ENCODE measurements at regions not wholly inside any gene's neighbourhood (a gene's known extent, or its start where the extent isn't known, plus 50 kb on each side); places are given as distances from the start of the nearest gene placed in this dataset.

DNA sequence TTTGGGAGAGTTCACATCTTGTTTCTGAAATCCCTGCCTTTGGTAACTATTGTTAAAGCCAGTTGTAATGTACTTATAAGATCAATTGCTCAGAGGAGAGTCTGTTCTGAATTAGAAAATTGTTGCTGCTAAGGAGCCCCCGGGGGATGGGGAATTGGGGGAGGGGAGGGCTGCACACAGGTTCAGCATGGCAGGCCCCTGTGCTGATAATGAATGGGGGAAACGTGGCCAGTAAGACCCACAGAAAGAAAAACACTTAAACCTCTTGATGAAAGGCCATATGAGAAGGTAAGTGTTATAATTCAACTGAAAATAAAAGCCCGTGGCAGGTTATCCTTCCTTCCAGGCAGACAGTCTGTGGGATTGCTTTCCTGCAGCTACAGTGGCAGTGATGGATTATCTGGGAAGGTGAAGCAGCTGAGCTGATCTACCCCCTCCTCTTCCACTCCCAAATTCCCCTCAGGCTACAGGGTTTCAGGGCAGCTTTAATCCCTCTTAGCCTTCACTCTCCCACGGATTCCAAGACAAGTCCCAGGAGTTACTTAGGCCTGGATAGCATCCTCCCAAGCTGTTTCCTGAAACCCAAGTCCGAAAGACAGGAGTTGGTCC lies 398.8 kb downstream of the TBX15 start:
- Histone ChIP-seq H3K4me1 (ENCODE audit: control insufficient read depth in 5 of 5, insufficient read depth in 5 of 5, low read length in 5 of 5) (no peaks in the 10 kb centered on the region), H3K9me3 (ENCODE audit: control insufficient read depth in 4 of 4, insufficient read depth in 3 of 4, low read length in 3 of 4) (peaks cover 0 to 2% (median 0%) of the 10 kb centered on the region in 4 donors), H3K4me3 (no peak overlapping the region), H3K9ac (ENCODE audit: insufficient read depth in 1 of 2, low read length in 2 of 2) (no peak overlapping the region), H3K27ac (ENCODE audit: low read depth in 1 of 2, low read length in 1 of 2) (no peak overlapping the region), H3K27me3 (ENCODE audit: control insufficient read depth in 3 of 3, insufficient read depth in 3 of 3, low read length in 2 of 3) (no peaks in the 10 kb centered on the region), H3K36me3 (ENCODE audit: control insufficient read depth in 4 of 4, insufficient read depth in 4 of 4, low read length in 4 of 4) (no peaks in the 10 kb centered on the region)
- ATAC-seq (ENCODE audit: insufficient read depth, low FRiP score) (no peak), DNase-seq (no peak)
- WGBS, 2 donors: 34 to 39% methylated on average over 5 of the region's 5 CpGs
- TF ChIP-seq, protein P1, sequence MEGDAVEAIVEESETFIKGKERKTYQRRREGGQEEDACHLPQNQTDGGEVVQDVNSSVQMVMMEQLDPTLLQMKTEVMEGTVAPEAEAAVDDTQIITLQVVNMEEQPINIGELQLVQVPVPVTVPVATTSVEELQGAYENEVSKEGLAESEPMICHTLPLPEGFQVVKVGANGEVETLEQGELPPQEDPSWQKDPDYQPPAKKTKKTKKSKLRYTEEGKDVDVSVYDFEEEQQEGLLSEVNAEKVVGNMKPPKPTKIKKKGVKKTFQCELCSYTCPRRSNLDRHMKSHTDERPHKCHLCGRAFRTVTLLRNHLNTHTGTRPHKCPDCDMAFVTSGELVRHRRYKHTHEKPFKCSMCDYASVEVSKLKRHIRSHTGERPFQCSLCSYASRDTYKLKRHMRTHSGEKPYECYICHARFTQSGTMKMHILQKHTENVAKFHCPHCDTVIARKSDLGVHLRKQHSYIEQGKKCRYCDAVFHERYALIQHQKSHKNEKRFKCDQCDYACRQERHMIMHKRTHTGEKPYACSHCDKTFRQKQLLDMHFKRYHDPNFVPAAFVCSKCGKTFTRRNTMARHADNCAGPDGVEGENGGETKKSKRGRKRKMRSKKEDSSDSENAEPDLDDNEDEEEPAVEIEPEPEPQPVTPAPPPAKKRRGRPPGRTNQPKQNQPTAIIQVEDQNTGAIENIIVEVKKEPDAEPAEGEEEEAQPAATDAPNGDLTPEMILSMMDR (IDR thresholded peaks at IDR 0.05; ENCODE audit: control extremely low read depth, extremely low read depth): no peak

DNA sequence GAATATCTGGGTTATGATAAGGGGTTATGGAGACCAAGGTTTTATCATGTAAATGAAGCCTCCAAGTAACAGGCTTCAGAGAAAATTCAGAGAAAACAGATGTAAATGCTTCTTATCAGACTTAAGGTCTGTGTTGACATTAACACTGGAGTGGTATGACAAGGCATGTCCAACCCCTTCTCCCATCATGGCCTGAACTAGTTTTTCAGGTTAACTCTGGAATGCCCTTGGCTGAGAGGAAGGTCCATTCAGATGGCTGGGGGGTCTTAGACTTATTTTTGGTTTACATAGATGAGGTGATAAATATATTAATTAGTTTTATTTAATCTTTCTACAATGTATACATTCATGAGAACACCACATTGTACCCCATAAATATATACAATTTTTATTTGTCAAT lies 399.6 kb downstream of the TBX15 start:
- Histone ChIP-seq H3K36me3 (ENCODE audit: control insufficient read depth in 4 of 4, insufficient read depth in 4 of 4, low read length in 4 of 4) (no peaks in the 10 kb centered on the region), H3K9me3 (ENCODE audit: control insufficient read depth in 4 of 4, insufficient read depth in 3 of 4, low read length in 3 of 4) (peaks cover 0 to 2% (median 0%) of the 10 kb centered on the region in 4 donors), H3K9ac (ENCODE audit: insufficient read depth in 1 of 2, low read length in 2 of 2) (no peak overlapping the region), H3K4me1 (ENCODE audit: control insufficient read depth in 5 of 5, insufficient read depth in 5 of 5, low read length in 5 of 5) (no peaks in the 10 kb centered on the region), H3K27me3 (ENCODE audit: control insufficient read depth in 3 of 3, insufficient read depth in 3 of 3, low read length in 2 of 3) (no peaks in the 10 kb centered on the region), H3K4me3 (no peak overlapping the region), H3K27ac (ENCODE audit: low read depth in 1 of 2, low read length in 1 of 2) (no peak overlapping the region)
- TF ChIP-seq, protein P1 (IDR thresholded peaks at IDR 0.05; ENCODE audit: control extremely low read depth, extremely low read depth): no peak
- DNase-seq (peak in 2 of 3 donors; percentile 2 to 17), ATAC-seq (ENCODE audit: insufficient read depth, low FRiP score) (no peak)

DNA sequence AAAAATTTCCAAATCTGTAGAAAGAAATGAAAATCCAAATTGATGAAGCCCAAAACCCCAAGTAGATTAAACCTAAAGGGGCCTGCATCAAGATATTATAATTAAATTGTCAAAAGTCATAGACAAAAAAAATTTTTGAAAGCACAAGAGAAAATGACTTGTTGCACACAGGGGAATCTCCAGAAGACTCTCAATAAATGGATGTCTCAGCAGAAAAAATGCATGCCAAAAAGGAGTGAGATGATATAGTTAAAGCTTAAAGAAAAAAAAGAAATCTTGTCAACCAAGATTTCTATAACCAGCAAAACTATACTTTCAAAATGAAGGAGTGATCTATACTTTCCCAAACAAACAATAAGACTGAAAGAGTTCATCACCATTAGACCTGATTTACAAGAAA lies 393.2 kb upstream of the SPAG17 start:
- TF ChIP-seq, protein P1 (IDR thresholded peaks at IDR 0.05; ENCODE audit: control extremely low read depth, extremely low read depth): no peak

DNA sequence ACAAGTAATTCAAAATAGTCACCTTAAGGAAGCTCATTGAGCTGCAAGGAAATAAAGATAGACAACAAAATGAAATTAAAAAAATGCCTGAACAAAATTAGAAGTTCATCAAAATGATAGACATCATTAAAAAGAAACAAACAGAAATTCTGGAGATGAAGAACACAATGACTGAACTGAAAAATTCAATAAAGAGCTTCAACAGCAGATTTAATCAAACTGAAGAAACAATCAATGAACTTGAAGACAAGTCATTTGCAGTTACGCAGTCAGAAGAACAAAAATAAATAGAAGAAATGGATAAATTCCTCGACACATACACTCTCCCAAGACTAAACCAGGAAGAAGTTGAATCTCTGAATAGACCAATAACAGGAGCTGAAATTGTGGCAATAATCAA lies 390.0 kb upstream of the SPAG17 start:
- H3K4me1 ChIP-seq (ENCODE audit: control insufficient read depth in 5 of 5, insufficient read depth in 5 of 5, low read length in 5 of 5): no peaks in the 10 kb centered on the region
- TF ChIP-seq, protein P1 (IDR thresholded peaks at IDR 0.05; ENCODE audit: control extremely low read depth, extremely low read depth): no peak
- H3K27ac ChIP-seq (ENCODE audit: low read depth in 1 of 2, low read length in 1 of 2): no peak overlapping the region
- no peak overlapping the region for H3K9ac ChIP-seq (ENCODE audit: insufficient read depth in 1 of 2, low read length in 2 of 2)
- 91 to 92% methylated on average over 2 of the region's 2 CpGs for WGBS, 2 donors
- peaks cover 0 to 7% (median 2%) of the 10 kb centered on the region in 4 donors for H3K9me3 ChIP-seq (ENCODE audit: control insufficient read depth in 4 of 4, insufficient read depth in 3 of 4, low read length in 3 of 4)
- no peaks in the 10 kb centered on the region for H3K36me3 ChIP-seq (ENCODE audit: control insufficient read depth in 4 of 4, insufficient read depth in 4 of 4, low read length in 4 of 4)
- no peak for DNase-seq
- no peaks in the 10 kb centered on the region for H3K27me3 ChIP-seq (ENCODE audit: control insufficient read depth in 3 of 3, insufficient read depth in 3 of 3, low read length in 2 of 3)
- ATAC-seq (ENCODE audit: insufficient read depth, low FRiP score): no peak
- H3K4me3 ChIP-seq: no peak overlapping the region

More for the DNA sequence above, 393.2 kb upstream of the SPAG17 start:
- no peak overlapping the region for H3K27ac ChIP-seq (ENCODE audit: low read depth in 1 of 2, low read length in 1 of 2)
- H3K4me3 ChIP-seq: no peak overlapping the region
- no peaks in the 10 kb centered on the region for H3K36me3 ChIP-seq (ENCODE audit: control insufficient read depth in 4 of 4, insufficient read depth in 4 of 4, low read length in 4 of 4)
- DNase-seq (no peak), ATAC-seq (ENCODE audit: insufficient read depth, low FRiP score) (no peak)
- no peaks in the 10 kb centered on the region for H3K27me3 ChIP-seq (ENCODE audit: control insufficient read depth in 3 of 3, insufficient read depth in 3 of 3, low read length in 2 of 3)
- peaks cover 0 to 7% (median 2%) of the 10 kb centered on the region in 4 donors for H3K9me3 ChIP-seq (ENCODE audit: control insufficient read depth in 4 of 4, insufficient read depth in 3 of 4, low read length in 3 of 4)
- H3K4me1 ChIP-seq (ENCODE audit: control insufficient read depth in 5 of 5, insufficient read depth in 5 of 5, low read length in 5 of 5): no peaks in the 10 kb centered on the region
- no peak overlapping the region for H3K9ac ChIP-seq (ENCODE audit: insufficient read depth in 1 of 2, low read length in 2 of 2)

All from lung (tissue), 11 donors.